Psoas muscle (tissue), 7 donors: ENCODE measurements at regions not wholly inside any gene's neighbourhood (a gene's known extent, or its start where the extent isn't known, plus 50 kb on each side); places are given as distances from the start of the nearest gene placed in this dataset.

Experiments
- ATAC-seq, 4 donors: fragments of 200-7000 bp; cut with Tn5 transposase; one replicate each; pipeline ENCODE4 v1.9.1; 2020; ENCODE audit warnings: moderate library complexity in 3 of 4, mild to moderate bottlenecking in 2 of 4
- DNase-seq, 2 donors: peaks; one replicate each; pipeline ENCODE4 v3.0.0-alpha.2; 2020
- H3K27ac ChIP-seq: fragments of 200-600 bp; one replicate; pipeline ENCODE4 v1.8.0; 2022
- H3K27me3 ChIP-seq, 3 donors: fragments of 200-600 bp in 1 of 3; one replicate each; pipeline versions ENCODE4 v1.6.1 to v1.8.0; 2013 to 2022; ENCODE audit warnings: low read length in 2 of 3, mild to moderate bottlenecking in 2 of 3, moderate library complexity in 1 of 3; ENCODE audit not compliant: insufficient read depth in 3 of 3
- H3K36me3 ChIP-seq, 2 donors: fragments of 200-600 bp in 1 of 2; one replicate each; pipeline versions ENCODE4 v1.6.1 to v1.8.0; 2013 to 2022; ENCODE audit warnings: low read depth in 1 of 2, mild to moderate bottlenecking in 1 of 2, moderate library complexity in 1 of 2; ENCODE audit not compliant: insufficient read depth in 1 of 2
- H3K4me1 ChIP-seq: fragments of 200-600 bp; one replicate; pipeline ENCODE4 v1.8.0; 2022
- H3K4me3 ChIP-seq: fragments of 200-600 bp; one replicate; pipeline ENCODE4 v1.8.0; 2022; ENCODE audit warnings: mild to moderate bottlenecking
- H3K9me3 ChIP-seq: fragments of 200-600 bp; one replicate; pipeline ENCODE4 v1.8.0; 2022
- WGBS, 3 donors: extraction: QIAGEN DNeasy Blood & Tissue Kit; methylation state at CpG; one replicate each; pipeline versions ENCODE4 v1.1.6 to v1.1.7; 2013; 5-methylcytosine and 5-hydroxymethylcytosine counted together
- intact Hi-C, 2 donors: fragments of 100-400 bp; cut with DNase I; formaldehyde crosslinking; loops; one replicate each; pipeline versions ENCODE4 v1.11.0 to v1.14.2; 2022
- TF ChIP-seq, protein P1 (sequence below): fragments of 200-600 bp; IDR thresholded peaks from one replicate; pipeline ENCODE4 v1.8.0; 2022; ENCODE audit warnings: antibody characterized with exemption
- donor health status: healthy with polysubstance abuse.
- donor health status: DM: no; HTN: no; CAD: no; lungs with moderate emphysema.
- donor health status: Bipolar disorder and iron deficiency.
- donor health status: healthy.
- donor health status: DM: yes; HTN: yes; CAD: no.
- donor health status: DM: no; HTN: no; CAD: no.
- donor health status: DM: yes; HTN: yes; CAD: no.

DNA sequence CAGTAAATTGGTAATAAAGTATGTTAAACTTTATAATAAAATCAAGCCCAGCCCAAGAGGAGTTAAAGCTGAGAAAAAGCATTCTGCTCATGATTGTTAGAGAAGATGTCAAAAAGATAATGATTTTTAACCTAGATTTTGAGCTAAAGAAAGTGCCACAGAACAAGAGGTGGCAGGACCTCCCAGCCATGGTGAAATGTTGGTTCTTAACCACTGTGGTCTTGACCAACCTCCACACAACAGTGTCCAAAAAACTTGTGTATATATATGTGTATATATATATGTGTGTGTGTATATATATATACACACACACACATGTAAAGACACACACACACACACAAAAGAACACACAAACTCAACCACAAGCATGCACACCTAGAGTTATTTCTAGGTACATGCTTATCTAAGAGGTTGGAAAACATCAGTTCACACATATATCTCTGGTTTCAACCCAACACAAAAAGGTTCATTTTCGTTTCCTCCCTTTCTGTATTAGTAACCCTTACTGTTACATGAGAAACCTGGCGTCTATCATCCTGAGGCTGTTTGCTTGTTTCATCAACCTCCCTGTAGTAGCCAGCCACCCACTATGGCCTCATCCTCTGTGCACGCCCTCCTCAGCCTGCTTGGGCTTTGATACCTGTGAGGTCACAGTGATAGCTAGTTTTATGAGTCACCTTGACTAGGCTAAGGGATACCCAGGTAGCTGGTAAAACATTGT, 631.8 kb upstream of the ID2 start:
- intact Hi-C loops, result no loop called here
- Histone ChIP-seq H3K4me3 (no peak overlapping the region), H3K36me3 (no peaks in the 10 kb centered on the region), H3K27ac (no peak overlapping the region), H3K27me3 (no peaks in the 10 kb centered on the region), H3K4me1 (no peaks in the 10 kb centered on the region), H3K9me3 (no peaks in the 10 kb centered on the region)
- ATAC-seq (no peak), DNase-seq (no peak)
- TF ChIP-seq, protein P1, sequence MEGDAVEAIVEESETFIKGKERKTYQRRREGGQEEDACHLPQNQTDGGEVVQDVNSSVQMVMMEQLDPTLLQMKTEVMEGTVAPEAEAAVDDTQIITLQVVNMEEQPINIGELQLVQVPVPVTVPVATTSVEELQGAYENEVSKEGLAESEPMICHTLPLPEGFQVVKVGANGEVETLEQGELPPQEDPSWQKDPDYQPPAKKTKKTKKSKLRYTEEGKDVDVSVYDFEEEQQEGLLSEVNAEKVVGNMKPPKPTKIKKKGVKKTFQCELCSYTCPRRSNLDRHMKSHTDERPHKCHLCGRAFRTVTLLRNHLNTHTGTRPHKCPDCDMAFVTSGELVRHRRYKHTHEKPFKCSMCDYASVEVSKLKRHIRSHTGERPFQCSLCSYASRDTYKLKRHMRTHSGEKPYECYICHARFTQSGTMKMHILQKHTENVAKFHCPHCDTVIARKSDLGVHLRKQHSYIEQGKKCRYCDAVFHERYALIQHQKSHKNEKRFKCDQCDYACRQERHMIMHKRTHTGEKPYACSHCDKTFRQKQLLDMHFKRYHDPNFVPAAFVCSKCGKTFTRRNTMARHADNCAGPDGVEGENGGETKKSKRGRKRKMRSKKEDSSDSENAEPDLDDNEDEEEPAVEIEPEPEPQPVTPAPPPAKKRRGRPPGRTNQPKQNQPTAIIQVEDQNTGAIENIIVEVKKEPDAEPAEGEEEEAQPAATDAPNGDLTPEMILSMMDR, result no peak
- WGBS, 3 donors, result 93 to 95% (median 93%) methylated on average over 3 of the region's 3 CpGs

DNA sequence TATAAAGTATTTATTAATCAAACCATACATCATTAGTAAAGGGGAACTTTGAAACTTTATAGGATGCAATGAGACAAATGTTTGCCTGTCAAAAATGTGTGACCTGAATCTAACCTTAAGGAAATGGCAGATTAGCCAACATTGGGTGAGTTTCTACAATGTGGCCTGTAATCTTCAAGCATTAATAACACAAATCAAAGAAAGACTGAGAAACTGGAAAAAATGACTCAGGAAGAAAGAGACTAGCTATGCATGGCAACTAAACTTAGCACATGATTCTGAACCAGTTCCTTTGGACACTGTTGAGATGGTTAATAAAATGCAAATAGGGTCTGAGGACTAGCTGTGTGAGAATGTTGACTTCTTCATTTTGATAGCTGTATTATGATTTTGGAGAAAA, 628.6 kb upstream of the ID2 start:
- TF ChIP-seq, protein P1, result no peak
- intact Hi-C loops, result no loop called here
- Histone ChIP-seq H3K9me3 (no peaks in the 10 kb centered on the region), H3K4me1 (no peaks in the 10 kb centered on the region), H3K36me3 (no peaks in the 10 kb centered on the region), H3K4me3 (no peak overlapping the region), H3K27ac (no peak overlapping the region), H3K27me3 (no peaks in the 10 kb centered on the region)
- no peak for DNase-seq
- no peak for ATAC-seq

DNA sequence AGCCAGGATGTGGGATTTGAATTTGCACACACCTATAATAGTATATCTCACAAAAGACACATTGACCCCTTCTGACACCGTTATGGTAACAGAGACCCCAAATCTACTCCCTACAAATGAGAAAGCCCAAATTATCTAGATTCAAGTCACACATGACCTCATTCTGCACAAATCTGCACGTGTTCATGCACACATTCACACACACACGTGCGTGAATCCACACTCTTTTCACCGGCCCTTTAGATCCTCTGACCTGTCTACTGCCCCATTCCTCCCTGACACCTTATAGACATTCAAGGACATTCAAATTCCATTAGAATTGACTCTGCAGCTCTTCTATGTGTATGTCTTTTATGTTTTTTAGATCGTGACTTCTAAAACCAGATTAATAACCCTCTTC, 627.8 kb upstream of the ID2 start:
- Histone ChIP-seq H3K27ac (no peak overlapping the region), H3K27me3 (no peaks in the 10 kb centered on the region), H3K4me3 (no peak overlapping the region), H3K4me1 (no peaks in the 10 kb centered on the region), H3K9me3 (no peaks in the 10 kb centered on the region), H3K36me3 (no peaks in the 10 kb centered on the region)
- DNase-seq, result no peak
- intact Hi-C loops, result no loop called here
- WGBS, 3 donors, result 81 to 86% (median 83%) methylated on average over 6 of the region's 6 CpGs
- no peak for ATAC-seq
- TF ChIP-seq, protein P1, result no peak

DNA sequence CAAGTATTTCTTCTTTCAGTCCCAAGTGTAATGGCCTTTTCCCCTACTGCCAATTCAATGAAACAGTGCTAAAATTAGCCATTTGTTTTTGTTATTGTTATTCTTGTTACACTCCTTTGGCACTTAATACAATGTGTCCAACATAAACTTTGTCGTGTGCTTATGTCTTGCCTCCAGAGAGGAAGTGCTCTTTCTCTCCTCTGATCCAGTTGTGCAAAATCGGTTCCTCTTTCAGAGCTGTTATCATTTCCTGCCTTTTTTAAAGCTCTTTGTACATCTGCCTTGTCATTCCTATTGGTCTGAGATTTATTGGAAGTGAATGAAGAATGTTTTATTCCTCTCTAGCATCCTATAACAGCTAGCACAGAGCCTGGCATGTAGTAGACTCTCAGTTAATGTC, 623.2 kb upstream of the ID2 start:
- Histone ChIP-seq H3K4me1 (no peaks in the 10 kb centered on the region), H3K9me3 (no peaks in the 10 kb centered on the region), H3K27me3 (no peaks in the 10 kb centered on the region), H3K36me3 (no peaks in the 10 kb centered on the region), H3K27ac (no peak overlapping the region), H3K4me3 (no peak overlapping the region)
- DNase-seq, result no peak
- 18 to 32% (median 24%) methylated on average over 2 of the region's 2 CpGs for WGBS, 3 donors
- intact Hi-C loops, result no loop called here
- ATAC-seq, result no peak
- TF ChIP-seq, protein P1, result no peak

DNA sequence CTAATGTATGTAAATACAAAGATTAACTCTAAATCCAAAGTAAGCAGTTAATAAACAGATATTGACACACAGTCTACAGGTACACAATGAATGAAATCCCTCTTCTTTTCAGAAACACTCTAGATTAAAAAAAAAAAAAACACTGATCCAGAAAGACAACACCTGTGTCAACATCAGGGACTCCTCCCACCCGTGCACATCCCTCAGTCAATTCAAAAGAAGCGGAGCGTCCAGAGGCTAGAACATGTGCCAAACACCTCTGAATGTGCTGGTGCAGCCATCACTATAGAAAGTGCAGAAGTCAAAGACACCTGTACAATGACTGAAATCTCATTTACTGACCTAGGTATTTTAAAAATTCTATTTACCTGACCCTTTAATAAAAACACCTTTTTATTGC, 622.6 kb upstream of the ID2 start:
- intact Hi-C loops, result no loop called here
- Histone ChIP-seq H3K27ac (no peak overlapping the region), H3K9me3 (no peaks in the 10 kb centered on the region), H3K27me3 (no peaks in the 10 kb centered on the region), H3K36me3 (no peaks in the 10 kb centered on the region), H3K4me3 (no peak overlapping the region), H3K4me1 (no peaks in the 10 kb centered on the region)
- TF ChIP-seq, protein P1, result no peak
- DNase-seq (no peak), ATAC-seq (no peak)
- WGBS, 3 donors, result 71 to 82% (median 80%) methylated on average over 3 of the region's 3 CpGs
